Upper lobe of right lung (tissue), 1 donor: ENCODE measurements at regions not wholly inside any gene's neighbourhood (a gene's known extent, or its start where the extent isn't known, plus 50 kb on each side); places are given as distances from the start of the nearest gene placed in this dataset.

Experiments used
- ATAC-seq: fragments of 200-7000 bp; cut with Tn5 transposase; one replicate; pipeline ENCODE4 v1.9.1; 2020; ENCODE audit warnings: mild to moderate bottlenecking, moderate library complexity
- DNase-seq: peaks from one replicate; pipeline ENCODE4 v3.0.0-alpha.2; 2020
- H3K27ac ChIP-seq: fragments of 200-600 bp; one replicate; pipeline ENCODE4 v1.8.0; 2022
- H3K27me3 ChIP-seq: fragments of 200-600 bp; one replicate; pipeline ENCODE4 v1.8.0; 2022; ENCODE audit warnings: mild to moderate bottlenecking
- H3K36me3 ChIP-seq: fragments of 200-600 bp; one replicate; pipeline ENCODE4 v1.8.0; 2022
- H3K4me1 ChIP-seq: fragments of 200-600 bp; one replicate; pipeline ENCODE4 v1.8.0; 2022
- H3K4me3 ChIP-seq: fragments of 200-600 bp; one replicate; pipeline ENCODE4 v1.8.0; 2022; ENCODE audit warnings: mild to moderate bottlenecking
- H3K9me3 ChIP-seq: fragments of 200-600 bp; one replicate; pipeline ENCODE4 v1.8.0; 2022
- intact Hi-C: fragments of 100-400 bp; cut with DNase I; formaldehyde crosslinking; loops from one replicate; pipeline ENCODE4 v1.11.0; 2022
- TF ChIP-seq, protein P1 (sequence below): fragments of 200-600 bp; IDR thresholded peaks from one replicate; pipeline ENCODE4 v1.8.0; 2022; ENCODE audit warnings: antibody characterized with exemption
- donor health status: DM: no; HTN: yes; CAD: no; lungs with severe emphysema.

DNA sequence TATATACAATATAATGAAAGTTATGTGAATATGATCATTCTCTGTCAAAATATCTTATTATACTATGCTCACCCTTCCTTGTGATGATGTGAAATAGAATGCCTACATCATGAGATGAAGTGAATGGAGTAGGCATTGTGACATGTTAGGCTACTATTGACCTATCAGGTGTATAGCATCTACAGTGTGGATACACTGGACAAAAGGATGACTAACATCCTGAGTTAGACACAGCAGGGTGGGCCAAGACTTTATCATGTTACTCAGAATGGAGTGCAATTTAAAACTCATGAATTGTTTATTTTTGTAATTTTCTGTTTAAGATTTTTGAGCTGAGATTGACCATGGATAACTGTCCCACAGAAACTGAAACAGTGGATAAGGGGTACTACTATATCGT is 53.4 kb upstream of the NAV3 start:
- ATAC-seq (no peak), DNase-seq (no peak)
- no peak overlapping the region for H3K27ac ChIP-seq
- no peaks in the 10 kb centered on the region for H3K9me3 ChIP-seq
- no peaks in the 10 kb centered on the region for H3K36me3 ChIP-seq
- no peak overlapping the region for H3K4me3 ChIP-seq
- TF ChIP-seq, protein P1, sequence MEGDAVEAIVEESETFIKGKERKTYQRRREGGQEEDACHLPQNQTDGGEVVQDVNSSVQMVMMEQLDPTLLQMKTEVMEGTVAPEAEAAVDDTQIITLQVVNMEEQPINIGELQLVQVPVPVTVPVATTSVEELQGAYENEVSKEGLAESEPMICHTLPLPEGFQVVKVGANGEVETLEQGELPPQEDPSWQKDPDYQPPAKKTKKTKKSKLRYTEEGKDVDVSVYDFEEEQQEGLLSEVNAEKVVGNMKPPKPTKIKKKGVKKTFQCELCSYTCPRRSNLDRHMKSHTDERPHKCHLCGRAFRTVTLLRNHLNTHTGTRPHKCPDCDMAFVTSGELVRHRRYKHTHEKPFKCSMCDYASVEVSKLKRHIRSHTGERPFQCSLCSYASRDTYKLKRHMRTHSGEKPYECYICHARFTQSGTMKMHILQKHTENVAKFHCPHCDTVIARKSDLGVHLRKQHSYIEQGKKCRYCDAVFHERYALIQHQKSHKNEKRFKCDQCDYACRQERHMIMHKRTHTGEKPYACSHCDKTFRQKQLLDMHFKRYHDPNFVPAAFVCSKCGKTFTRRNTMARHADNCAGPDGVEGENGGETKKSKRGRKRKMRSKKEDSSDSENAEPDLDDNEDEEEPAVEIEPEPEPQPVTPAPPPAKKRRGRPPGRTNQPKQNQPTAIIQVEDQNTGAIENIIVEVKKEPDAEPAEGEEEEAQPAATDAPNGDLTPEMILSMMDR, result no peak
- no peaks in the 10 kb centered on the region for H3K4me1 ChIP-seq
- intact Hi-C loops, result no loop called here
- no peaks in the 10 kb centered on the region for H3K27me3 ChIP-seq

DNA sequence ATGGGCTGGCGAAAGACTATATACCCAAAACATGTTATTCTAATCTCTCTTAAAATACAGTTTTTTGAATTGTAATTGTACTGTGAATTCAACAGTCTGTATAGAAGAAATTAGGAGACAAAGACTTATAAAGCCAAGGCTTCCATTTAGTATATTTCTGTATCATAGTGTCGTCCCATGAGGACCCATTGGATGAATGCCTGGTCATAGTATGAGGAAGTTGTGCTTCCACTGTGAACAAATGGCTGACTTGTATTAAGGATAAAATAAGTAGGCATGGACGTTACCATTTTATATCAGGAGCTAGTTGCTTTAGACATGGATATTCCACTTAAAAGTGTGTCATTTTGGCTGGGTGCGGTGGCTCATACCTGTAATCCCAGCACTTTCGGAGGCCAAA is 55.9 kb upstream of the NAV3 start:
- no peaks in the 10 kb centered on the region for H3K27me3 ChIP-seq
- H3K4me3 ChIP-seq, result no peak overlapping the region
- no peak overlapping the region for H3K27ac ChIP-seq
- TF ChIP-seq, protein P1, result no peak
- no peaks in the 10 kb centered on the region for H3K4me1 ChIP-seq
- DNase-seq (no peak), ATAC-seq (no peak)
- H3K9me3 ChIP-seq, result no peaks in the 10 kb centered on the region
- intact Hi-C loops, result no loop called here
- no peaks in the 10 kb centered on the region for H3K36me3 ChIP-seq

DNA sequence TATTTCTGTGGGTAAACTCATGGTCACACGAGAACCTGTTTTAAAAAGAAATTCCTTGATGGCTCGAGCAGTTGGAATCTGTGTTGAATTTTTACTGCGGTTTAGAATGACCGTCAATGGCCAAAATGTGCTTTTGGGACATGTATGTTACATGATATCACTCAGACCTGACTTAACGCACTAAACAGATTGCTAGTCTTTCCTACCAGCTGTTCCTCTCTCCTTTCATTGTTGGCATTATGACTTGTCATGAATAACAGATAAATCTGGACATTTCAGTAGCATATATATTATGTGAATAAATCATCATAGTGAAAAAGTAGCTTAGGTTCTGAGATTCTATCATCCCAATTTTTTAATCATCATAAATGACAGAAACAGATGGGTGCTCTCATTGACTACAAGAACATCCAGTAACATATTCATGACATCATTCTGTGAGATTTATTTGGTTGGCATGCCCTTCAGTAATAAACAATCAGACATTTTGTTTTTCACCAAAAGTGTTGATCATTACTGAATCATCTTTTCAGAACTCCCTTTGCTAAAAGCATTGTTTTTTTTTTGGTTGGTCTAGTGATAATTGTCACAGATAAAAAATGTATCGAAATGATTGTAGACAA is 57.9 kb upstream of the NAV3 start:
- Histone ChIP-seq H3K27me3 (no peaks in the 10 kb centered on the region), H3K9me3 (no peaks in the 10 kb centered on the region), H3K27ac (no peak overlapping the region), H3K36me3 (no peaks in the 10 kb centered on the region), H3K4me1 (no peaks in the 10 kb centered on the region), H3K4me3 (no peak overlapping the region)
- intact Hi-C loops, result no loop called here
- DNase-seq, result no peak
- TF ChIP-seq, protein P1, result no peak
- no peak for ATAC-seq

DNA sequence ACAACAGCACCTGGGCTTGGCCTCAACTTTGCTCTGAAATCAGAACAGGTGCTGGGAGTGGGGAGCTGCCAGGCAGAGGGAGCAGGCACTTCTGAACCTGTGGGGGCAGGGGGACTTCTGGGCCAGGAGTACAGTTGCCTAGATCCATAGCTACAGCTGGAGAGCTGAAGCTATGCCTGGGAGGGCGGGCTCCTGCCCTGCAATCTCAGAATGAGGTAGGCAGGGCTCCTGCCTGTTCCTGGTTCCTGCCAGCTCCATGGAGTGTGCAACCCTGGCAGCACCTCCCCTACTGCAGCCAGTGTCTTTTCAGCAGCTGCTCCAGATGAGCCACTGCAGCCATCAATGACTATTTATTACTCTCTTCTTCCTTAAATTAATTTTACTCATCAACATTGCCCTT is 62.1 kb upstream of the NAV3 start:
- Histone ChIP-seq H3K27ac (no peak overlapping the region), H3K27me3 (no peaks in the 10 kb centered on the region), H3K9me3 (no peaks in the 10 kb centered on the region), H3K4me1 (peaks cover 4% of the 10 kb centered on the region), H3K4me3 (no peak overlapping the region), H3K36me3 (no peaks in the 10 kb centered on the region)
- DNase-seq (no peak), ATAC-seq (no peak)
- TF ChIP-seq, protein P1, result no peak
- intact Hi-C loops, result no loop called here

DNA sequence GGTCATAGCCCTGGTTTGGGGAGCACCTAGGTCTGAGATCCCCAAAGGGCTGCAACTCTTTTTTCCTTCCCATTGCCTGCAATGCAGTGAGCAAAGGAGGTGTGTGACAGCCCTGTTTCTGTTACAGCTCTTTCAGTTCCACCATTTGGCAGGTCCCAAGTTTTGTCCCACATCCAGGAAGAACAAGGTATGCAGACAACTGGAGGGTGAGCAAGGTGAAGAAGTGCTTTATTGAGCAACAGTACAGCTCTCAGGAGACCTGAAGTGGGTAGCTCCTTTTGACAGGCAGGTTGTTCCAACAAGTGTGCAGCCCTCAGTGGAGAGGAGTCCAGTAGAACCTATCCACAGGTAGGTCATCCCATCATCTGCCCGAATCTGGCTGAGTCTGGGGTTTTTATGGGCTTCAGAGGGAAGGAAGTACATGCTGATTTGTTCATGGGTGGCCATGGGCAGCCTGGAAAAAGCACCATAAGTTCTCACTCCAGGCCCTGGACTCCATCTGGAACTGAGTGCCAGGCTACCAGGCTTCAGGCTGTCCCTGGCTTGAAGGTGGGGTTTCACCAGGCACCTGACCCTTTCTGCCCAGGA is 62.8 kb upstream of the NAV3 start:
- H3K27ac ChIP-seq, result no peak overlapping the region
- intact Hi-C loops, result no loop called here
- ATAC-seq, result no peak
- peaks cover 4% of the 10 kb centered on the region for H3K4me1 ChIP-seq
- no peaks in the 10 kb centered on the region for H3K9me3 ChIP-seq
- no peaks in the 10 kb centered on the region for H3K36me3 ChIP-seq
- no peak overlapping the region for H3K4me3 ChIP-seq
- DNase-seq, result no peak
- H3K27me3 ChIP-seq, result no peaks in the 10 kb centered on the region
- TF ChIP-seq, protein P1, result no peak
